C1 segment of cervical spinal cord (tissue), 14 donors: ENCODE measurements at regions not wholly inside any gene's neighbourhood (a gene's known extent, or its start where the extent isn't known, plus 50 kb on each side); places are given as distances from the start of the nearest gene placed in this dataset.
"Not testable (repeated sequence)": the region's sequence is repeated elsewhere in the genome, so short reads cannot be mapped to it uniquely, and the experiment has no call there.

ENCODE experiments used
- DNase-seq, 14 donors: peaks; one replicate each; lab custom pipeline; 2025; lab: John Stamatoyannopoulos, UW

DNA sequence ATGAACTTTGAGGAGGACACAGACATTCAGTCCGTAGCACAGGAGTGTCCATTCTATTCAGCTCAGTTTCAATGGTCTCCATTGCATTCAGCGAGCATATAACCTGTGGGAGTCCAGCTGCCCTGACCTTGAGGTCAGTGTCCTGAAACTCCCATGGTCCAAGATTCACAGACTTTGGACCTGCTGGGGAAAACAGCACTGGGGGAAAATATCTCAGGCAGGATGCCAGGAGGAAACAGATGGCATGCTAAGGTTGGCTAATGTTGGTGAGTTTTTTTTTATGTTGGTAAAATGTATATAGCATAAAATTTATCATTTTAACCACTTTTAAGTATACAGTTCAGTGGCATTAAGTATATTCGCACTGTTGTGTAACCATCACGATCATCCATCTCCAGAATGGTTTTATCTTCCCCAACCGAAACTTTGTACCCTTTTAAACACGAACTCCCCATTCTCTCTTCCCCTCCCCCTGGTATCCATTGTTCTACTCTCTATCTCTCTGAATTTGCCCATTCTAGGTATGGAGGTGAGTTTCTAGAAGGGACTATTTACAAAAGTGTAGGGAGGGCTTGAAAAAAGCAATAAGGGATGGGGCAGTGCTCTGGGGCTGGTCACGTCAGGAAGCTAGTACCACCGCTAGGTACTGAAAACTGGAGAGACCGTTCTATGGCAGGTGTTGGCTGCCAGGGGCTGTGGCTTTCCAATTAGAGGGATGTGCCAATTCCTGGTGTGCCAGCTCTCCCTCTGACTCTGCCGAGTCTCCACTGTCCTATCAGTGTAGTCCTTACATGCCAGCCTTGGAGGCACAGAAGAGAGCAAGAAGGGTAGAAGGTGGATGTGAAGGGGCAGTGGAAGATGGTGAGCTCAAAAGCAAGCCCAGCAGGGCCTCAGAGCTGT lies 85.3 kb downstream of the FOXD2 start:
- DNase-seq = no peak

- DNase-seq = no peak
These were observed 86.0 kb downstream of the FOXD2 start for GRCh38 chr1:47523835-47524215.

DNA sequence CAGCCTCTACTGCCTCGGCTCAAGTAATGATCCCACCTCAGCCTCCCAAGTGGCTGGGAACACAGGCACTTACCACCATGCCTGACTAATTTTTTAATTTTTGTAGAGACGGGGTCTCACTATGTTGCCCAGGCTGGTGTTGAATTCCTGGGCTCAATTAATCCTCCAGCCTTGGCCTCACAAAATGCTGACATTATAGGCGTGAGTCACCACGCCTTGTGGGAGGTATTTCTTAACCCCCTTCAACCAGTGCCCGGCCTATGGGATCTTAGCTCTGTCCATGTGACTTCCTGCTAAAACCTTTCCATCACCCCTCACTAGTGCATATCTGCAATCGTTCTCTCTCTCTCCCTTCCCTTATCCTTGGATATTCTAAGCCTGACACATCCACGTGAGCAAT lies 86.4 kb downstream of the FOXD2 start:
- no peak for DNase-seq

DNA sequence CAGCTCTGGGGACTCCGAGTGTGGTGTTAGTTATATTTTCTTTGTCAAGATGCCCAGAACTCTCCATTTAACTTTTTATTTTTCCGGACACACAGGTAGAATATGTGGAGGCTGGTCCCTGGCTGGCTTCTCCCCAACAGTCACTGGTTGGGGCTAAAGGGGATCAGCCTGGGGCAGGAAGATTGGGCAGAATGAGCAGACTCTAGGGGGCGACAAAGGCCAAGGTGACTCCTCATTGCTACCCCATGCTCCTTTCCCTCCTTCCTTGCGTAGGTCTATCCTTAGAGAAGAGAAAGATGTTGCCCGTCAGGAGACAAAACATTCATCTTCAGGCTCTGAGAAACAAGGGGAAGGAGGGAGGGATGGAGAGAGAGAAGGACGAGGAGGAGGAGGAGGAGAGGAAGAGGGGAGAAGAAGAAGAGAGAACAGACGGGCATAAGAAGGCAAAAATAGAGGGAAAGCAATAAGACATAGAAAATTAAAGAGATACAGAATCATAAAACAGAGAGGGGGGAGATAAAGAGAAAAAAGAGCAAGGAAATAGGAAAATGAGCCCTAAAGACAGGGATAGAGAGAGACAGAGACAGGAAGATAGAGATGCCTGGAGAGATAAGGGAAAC lies 89.9 kb downstream of the FOXD2 start:
- no peak for DNase-seq

DNA sequence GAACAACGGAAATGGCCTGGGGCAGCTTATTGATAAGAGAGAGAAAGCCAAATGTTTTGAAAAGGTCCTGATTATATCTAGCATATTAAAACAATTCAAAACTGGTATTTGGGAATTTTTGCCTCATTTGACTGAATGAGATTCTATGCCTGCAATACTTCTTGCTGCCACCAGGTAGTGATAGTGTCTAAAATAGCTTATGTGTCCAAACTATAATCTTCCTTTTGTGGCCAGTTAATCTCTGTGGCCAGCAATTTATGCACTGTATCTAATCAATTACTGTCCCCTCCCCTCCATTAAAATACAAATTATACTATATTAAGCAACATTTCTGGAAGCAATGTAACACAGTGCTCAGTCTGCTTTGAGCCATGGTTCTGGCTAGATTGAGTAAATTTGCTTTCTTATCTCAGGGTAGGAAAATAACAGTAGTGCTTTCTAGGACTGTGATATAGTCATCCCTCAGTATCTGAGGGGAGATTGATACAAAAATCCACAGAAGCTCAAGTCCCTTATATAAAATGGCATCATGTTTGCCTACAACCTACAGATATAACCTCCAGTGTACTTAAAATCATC lies 91.8 kb downstream of the FOXD2 start:
- no peak for DNase-seq

GRCh38 chr1:47532921-47533792 lies 95.3 kb downstream of the FOXD2 start:
- peak in 6 of 14 donors; percentile 5 to 47 (median 14) for DNase-seq

- DNase-seq = no peak
These were observed 96.0 kb downstream of the FOXD2 start for GRCh38 chr1:47533793-47534328.

- peak in 1 of 14 donors; percentile 9 for DNase-seq
These were observed 96.6 kb downstream of the FOXD2 start for GRCh38 chr1:47534436-47534835.

- no peak for DNase-seq
These were observed 98.8 kb downstream of the FOXD2 start for GRCh38 chr1:47536646-47537118.

GRCh38 chr1:47537268-47537667 lies 99.4 kb downstream of the FOXD2 start:
- DNase-seq = no peak

DNA sequence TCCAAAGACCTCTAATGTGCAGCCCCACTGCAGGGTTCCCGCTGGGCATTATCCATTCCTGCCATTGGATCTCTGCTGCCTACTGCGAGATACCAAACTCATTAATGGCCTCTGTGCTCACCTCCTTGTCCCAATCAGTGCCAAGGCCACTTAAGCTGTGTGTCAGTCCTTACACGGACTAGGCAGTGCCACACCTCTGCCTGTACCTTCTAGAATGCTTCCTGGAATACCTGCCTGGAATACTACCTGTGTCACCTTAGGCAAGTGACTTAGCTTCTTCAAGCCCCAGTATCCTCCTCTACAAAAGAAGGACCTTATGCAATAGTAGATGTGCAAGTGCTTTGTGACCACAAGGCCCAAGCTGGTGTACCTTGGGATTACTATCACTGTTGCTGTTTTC lies 100.1 kb downstream of the FOXD2 start:
- DNase-seq = no peak

- DNase-seq = not testable (repeated sequence)
These were observed 100.7 kb downstream of the FOXD2 start for GRCh38 chr1:47538530-47538929.

GRCh38 chr1:47541705-47542104 lies 103.9 kb downstream of the FOXD2 start:
- DNase-seq = not testable (repeated sequence)

- DNase-seq = not testable (repeated sequence)
These were observed 105.2 kb downstream of the FOXD2 start for GRCh38 chr1:47543089-47543488.

DNA sequence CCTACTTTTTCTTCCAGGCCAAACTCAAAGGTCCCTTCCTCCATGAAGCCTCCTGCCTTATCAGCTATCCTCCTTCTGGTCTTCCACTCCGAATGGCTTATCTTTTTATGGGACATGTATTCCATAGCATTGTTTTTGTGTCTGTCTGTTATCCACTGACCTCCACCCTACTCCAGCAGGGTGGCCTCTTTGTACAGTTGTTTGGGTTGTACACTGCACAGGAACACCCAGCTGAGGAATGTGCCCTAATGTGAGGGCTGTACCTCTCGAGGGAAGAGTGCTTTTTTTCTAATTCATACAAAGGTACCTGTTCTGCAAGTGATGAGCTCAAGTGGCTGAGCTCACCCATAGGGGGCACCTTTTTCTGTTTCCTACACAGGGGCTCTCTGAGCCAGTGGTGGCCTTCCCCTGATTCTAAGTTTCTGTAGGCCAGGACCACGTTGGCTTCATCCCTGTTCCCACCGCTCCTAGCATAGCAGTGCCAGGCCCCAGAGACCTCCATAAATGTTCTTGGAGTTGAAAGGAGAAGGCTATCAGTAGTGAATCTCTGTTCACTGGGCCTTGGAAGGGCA lies 108.2 kb downstream of the FOXD2 start:
- DNase-seq = no peak

GRCh38 chr1:47547753-47548573 lies 110.1 kb downstream of the FOXD2 start:
- DNase-seq = no peak

GRCh38 chr1:47548637-47549036 lies 110.8 kb downstream of the FOXD2 start:
- no peak for DNase-seq

DNA sequence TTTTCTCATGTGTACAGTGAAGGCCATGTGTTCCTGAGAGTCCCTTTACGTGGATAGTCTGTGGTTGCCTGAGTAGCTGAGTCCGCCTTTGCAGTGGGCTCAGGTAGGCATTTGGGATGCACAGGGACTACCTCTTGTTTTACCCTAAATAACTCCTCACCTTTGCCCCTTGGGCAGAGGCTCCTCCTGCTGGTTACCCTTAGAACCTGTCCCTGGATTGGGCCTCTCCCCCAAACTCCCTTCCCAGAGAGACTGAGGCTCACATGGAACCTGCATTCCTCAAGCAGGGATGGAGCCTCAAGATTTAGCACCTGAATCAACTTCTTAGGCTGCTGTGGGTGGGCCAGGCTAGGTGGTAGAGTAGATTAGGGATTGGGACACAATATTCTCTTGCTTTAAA lies 111.7 kb downstream of the FOXD2 start:
- no peak for DNase-seq

DNA sequence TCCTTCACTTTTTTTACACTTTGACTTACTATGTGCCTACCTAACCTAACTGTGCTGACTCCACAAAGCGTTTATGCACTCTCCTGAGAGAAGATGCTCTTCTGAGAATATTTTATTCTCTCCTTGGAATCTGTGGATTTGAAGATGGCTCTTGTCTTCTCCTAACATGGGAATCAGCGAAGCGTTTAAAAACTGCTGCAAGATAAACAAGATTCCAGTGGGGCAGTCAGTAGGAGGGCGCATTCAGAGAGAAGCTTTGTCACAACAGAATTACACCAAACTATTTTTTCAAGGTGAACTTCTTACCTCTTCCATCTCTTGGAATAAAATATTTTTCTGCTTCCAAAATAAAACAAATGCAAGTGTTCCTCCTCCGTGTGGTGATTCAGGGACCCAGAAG lies 113.1 kb downstream of the FOXD2 start:
- DNase-seq = no peak

DNA sequence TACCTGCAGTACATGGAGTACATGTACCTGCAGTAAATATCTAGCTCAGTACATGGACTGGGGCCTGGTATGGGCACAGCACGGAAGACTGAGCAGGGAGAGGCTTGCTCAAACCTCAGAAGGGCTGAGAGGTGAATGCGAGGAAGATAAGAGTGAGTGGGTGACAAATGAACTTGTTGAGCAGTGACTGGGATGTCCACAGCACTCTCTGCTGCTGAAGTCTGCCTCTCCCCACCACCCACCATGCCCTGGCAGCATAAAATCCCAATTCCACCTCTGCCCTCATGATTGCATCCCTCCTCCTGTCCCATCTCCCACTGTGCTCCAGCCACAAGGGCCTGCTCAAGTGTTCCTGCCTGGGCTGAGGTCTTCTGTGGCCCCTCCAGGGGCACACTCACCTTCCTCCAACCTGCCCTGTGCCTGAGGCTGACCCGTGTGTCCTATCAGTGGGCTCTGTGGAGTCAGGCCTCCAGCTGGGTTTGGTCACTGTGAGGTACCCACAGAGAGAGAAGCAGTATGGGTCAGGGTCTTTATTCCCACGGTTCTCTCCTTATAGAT lies 114.2 kb downstream of the FOXD2 start:
- DNase-seq = no peak
